Ecto neural progenitor cell (in vitro differentiated cells): ENCODE measurements at regions not wholly inside any gene's neighbourhood (a gene's known extent, or its start where the extent isn't known, plus 50 kb on each side); places are given as distances from the start of the nearest gene placed in this dataset.
A peak's percentile ranks its signal among the peaks of the same experiment; 100 is the strongest.

Experiments
- DNase-seq: peaks from one replicate; pipeline ENCODE4 v3.0.0-alpha.2; 2018; ENCODE audit warnings: low spot score

- DNase-seq: no peak
These were observed 818.0 kb downstream of the MAFB start for GRCh38 chr20:39871013-39871412.

GRCh38 chr20:39865446-39865845 lies 823.6 kb downstream of the MAFB start:
- DNase-seq: no peak

- DNase-seq: no peak
These were observed 826.6 kb downstream of the MAFB start for GRCh38 chr20:39862470-39862891.

- no peak for DNase-seq
These were observed 827.7 kb downstream of the MAFB start for GRCh38 chr20:39861381-39861780.

GRCh38 chr20:39857835-39858234 lies 831.2 kb downstream of the MAFB start:
- DNase-seq: no peak

- no peak for DNase-seq
These were observed 831.8 kb downstream of the MAFB start for GRCh38 chr20:39857187-39857586.

- DNase-seq: no peak
These were observed 833.2 kb downstream of the MAFB start for GRCh38 chr20:39855799-39856198.

GRCh38 chr20:39855056-39855455 lies 834.0 kb downstream of the MAFB start:
- no peak for DNase-seq

- peak; percentile 89 for DNase-seq
These were observed 835.4 kb downstream of the MAFB start for GRCh38 chr20:39853636-39854035.

GRCh38 chr20:39853050-39853449 lies 836.0 kb downstream of the MAFB start:
- DNase-seq: no peak

GRCh38 chr20:39851459-39851858 lies 837.6 kb downstream of the MAFB start:
- DNase-seq: no peak

GRCh38 chr20:39850821-39851330 lies 838.2 kb downstream of the MAFB start:
- no peak for DNase-seq

- no peak for DNase-seq
These were observed 838.8 kb downstream of the MAFB start for GRCh38 chr20:39850246-39850645.

GRCh38 chr20:39849664-39850063 lies 839.4 kb downstream of the MAFB start:
- DNase-seq: no peak

GRCh38 chr20:39849171-39849570 lies 839.9 kb downstream of the MAFB start:
- DNase-seq: no peak

- DNase-seq: no peak
These were observed 849.5 kb downstream of the MAFB start for GRCh38 chr20:39839399-39840119.

GRCh38 chr20:39837561-39837960 lies 851.5 kb downstream of the MAFB start:
- DNase-seq: no peak

GRCh38 chr20:39835130-39835842 lies 853.8 kb downstream of the MAFB start:
- no peak for DNase-seq

GRCh38 chr20:39830903-39831302 lies 858.1 kb downstream of the MAFB start:
- DNase-seq: no peak

- no peak for DNase-seq
These were observed 859.4 kb downstream of the MAFB start for GRCh38 chr20:39829661-39830060.

GRCh38 chr20:39829256-39829655 lies 859.8 kb downstream of the MAFB start:
- DNase-seq: peak; percentile 58

- no peak for DNase-seq
These were observed 863.1 kb downstream of the MAFB start for GRCh38 chr20:39825950-39826349.

- DNase-seq: no peak
These were observed 863.4 kb downstream of the DHX35 start for GRCh38 chr20:39825524-39825923.
